Stimulated activated naive B cell treated with anti-CD40 and anti-IgM and Interleukin-4, amounts not matched to agents 10 μg/mL and 1 μg/mL and 100 μg/mL, for 72 hours (primary cell): ENCODE measurements at regions not wholly inside any gene's neighbourhood (a gene's known extent, or its start where the extent isn't known, plus 50 kb on each side); places are given as distances from the start of the nearest gene placed in this dataset.
"Not testable (repeated sequence)": the region's sequence is repeated elsewhere in the genome, so short reads cannot be mapped to it uniquely, and the experiment has no call there.

ENCODE experiments used
- ATAC-seq, 2 donors: fragments of 150-1000 bp; cut with Tn5 transposase; replicated peaks; 2 replicates each; pipeline ENCODE4 v1.10.0; 2021; ENCODE audit warnings: moderate library complexity in 1 of 2
- DNase-seq: peaks from one replicate; pipeline ENCODE4 v3.0.0; 2021
- H3K27ac Mint-ChIP-seq: one replicate; pipeline ENCODE4 v1.8.0; 2022; ENCODE audit warnings: mild to moderate bottlenecking, mixed read lengths
- H3K27me3 Mint-ChIP-seq, 2 donors: one replicate each; pipeline ENCODE4 v1.8.0; 2022; ENCODE audit warnings: mixed read lengths in 2 of 2
- H3K36me3 Mint-ChIP-seq, 2 donors: one replicate each; pipeline ENCODE4 v1.8.0; 2022; ENCODE audit warnings: mixed read lengths in 2 of 2, mild to moderate bottlenecking in 1 of 2
- H3K4me1 Mint-ChIP-seq, 2 donors: one replicate each; pipeline ENCODE4 v1.8.0; 2022; ENCODE audit warnings: mixed read lengths in 2 of 2, mild to moderate bottlenecking in 1 of 2
- H3K4me3 Mint-ChIP-seq, 2 donors: one replicate each; pipeline ENCODE4 v1.8.0; 2022; ENCODE audit warnings: mild to moderate bottlenecking in 2 of 2, mixed read lengths in 2 of 2, moderate library complexity in 1 of 2
- H3K9me3 Mint-ChIP-seq, 2 donors: one replicate each; pipeline ENCODE4 v1.8.0; 2022; ENCODE audit warnings: mixed read lengths in 2 of 2, mild to moderate bottlenecking in 1 of 2

GRCh38 chr18:23311351-23312121 is 141.6 kb upstream of the RIOK3 start:
- no peak overlapping the region for H3K4me3 Mint-ChIP-seq
- no peaks in the 10 kb centered on the region for H3K9me3 Mint-ChIP-seq
- peaks cover 34 to 59% of the 10 kb centered on the region in 2 donors for H3K36me3 Mint-ChIP-seq
- H3K27me3 Mint-ChIP-seq = no peaks in the 10 kb centered on the region
- no peak for DNase-seq
- peaks cover 16 to 24% of the 10 kb centered on the region in 2 donors for H3K4me1 Mint-ChIP-seq
- no peak overlapping the region for H3K27ac Mint-ChIP-seq
- no peak for ATAC-seq

- Mint-ChIP-seq H3K4me3 (no peak overlapping the region), H3K4me1 (peaks cover 10 to 20% of the 10 kb centered on the region in 2 donors), H3K27me3 (no peaks in the 10 kb centered on the region)
These were observed 139.7 kb upstream of the RIOK3 start for GRCh38 chr18:23313379-23313778.

GRCh38 chr18:23314672-23315071 is 138.4 kb upstream of the RIOK3 start:
- Mint-ChIP-seq H3K4me1 (peaks cover 6 to 13% of the 10 kb centered on the region in 2 donors), H3K4me3 (no peak overlapping the region), H3K27ac (no peak overlapping the region), H3K36me3 (peaks cover 21 to 47% of the 10 kb centered on the region in 2 donors), H3K27me3 (no peaks in the 10 kb centered on the region), H3K9me3 (no peaks in the 10 kb centered on the region)
- DNase-seq = no peak
- no peak for ATAC-seq

More at GRCh38 chr18:23313379-23313778, 139.7 kb upstream of the RIOK3 start:
- no peak overlapping the region for H3K27ac Mint-ChIP-seq
- H3K9me3 Mint-ChIP-seq = no peaks in the 10 kb centered on the region
- ATAC-seq = no peak
- no peak for DNase-seq
- H3K36me3 Mint-ChIP-seq = peaks cover 25 to 52% of the 10 kb centered on the region in 2 donors

- no peaks in the 10 kb centered on the region for H3K27me3 Mint-ChIP-seq
- H3K4me1 Mint-ChIP-seq = peaks cover 15 to 29% of the 10 kb centered on the region in 2 donors
- H3K27ac Mint-ChIP-seq = peak overlapping the region; percentile 3
- no peaks in the 10 kb centered on the region for H3K9me3 Mint-ChIP-seq
- no peak overlapping the region for H3K4me3 Mint-ChIP-seq
- peaks cover 18 to 43% of the 10 kb centered on the region in 2 donors for H3K36me3 Mint-ChIP-seq
- ATAC-seq (no peak), DNase-seq (no peak)
These were observed 136.8 kb upstream of the RIOK3 start for GRCh38 chr18:23316316-23316715.

GRCh38 chr18:23316988-23317387 is 136.1 kb upstream of the RIOK3 start:
- DNase-seq (no peak), ATAC-seq (no peak)
- H3K27me3 Mint-ChIP-seq = no peaks in the 10 kb centered on the region
- H3K27ac Mint-ChIP-seq = no peak overlapping the region
- peaks cover 18 to 39% of the 10 kb centered on the region in 2 donors for H3K36me3 Mint-ChIP-seq
- peaks cover 14 to 30% of the 10 kb centered on the region in 2 donors for H3K4me1 Mint-ChIP-seq
- peaks cover 0 to 2% of the 10 kb centered on the region in 2 donors for H3K9me3 Mint-ChIP-seq
- H3K4me3 Mint-ChIP-seq = no peak overlapping the region

- Mint-ChIP-seq H3K27ac (no peak overlapping the region), H3K9me3 (peaks cover 0 to 2% of the 10 kb centered on the region in 2 donors), H3K27me3 (no peaks in the 10 kb centered on the region), H3K4me1 (peaks cover 13 to 30% of the 10 kb centered on the region in 2 donors), H3K36me3 (peaks cover 12 to 36% of the 10 kb centered on the region in 2 donors), H3K4me3 (no peak overlapping the region)
- ATAC-seq (no peak), DNase-seq (no peak)
These were observed 135.0 kb upstream of the RIOK3 start for GRCh38 chr18:23317975-23318675.

- Mint-ChIP-seq H3K27ac (peak overlapping the region; percentile 26), H3K4me1 (peaks cover 14 to 35% of the 10 kb centered on the region in 2 donors), H3K9me3 (peaks cover 0 to 2% of the 10 kb centered on the region in 2 donors), H3K36me3 (peaks cover 15 to 22% of the 10 kb centered on the region in 2 donors), H3K4me3 (no peak overlapping the region), H3K27me3 (no peaks in the 10 kb centered on the region)
- ATAC-seq (peak; percentile 36 to 68), DNase-seq (no peak)
These were observed 132.3 kb upstream of the RIOK3 start for GRCh38 chr18:23320709-23321236.

- Mint-ChIP-seq H3K36me3 (peaks cover 26 to 31% of the 10 kb centered on the region in 2 donors), H3K27me3 (no peaks in the 10 kb centered on the region), H3K4me3 (no peak overlapping the region), H3K27ac (no peak overlapping the region), H3K4me1 (peaks cover 14 to 40% of the 10 kb centered on the region in 2 donors), H3K9me3 (peaks cover 0 to 7% of the 10 kb centered on the region in 2 donors)
- no peak for DNase-seq
- no peak for ATAC-seq
These were observed 131.1 kb upstream of the RIOK3 start for GRCh38 chr18:23321996-23322395.

- no peak for DNase-seq
- no peak overlapping the region for H3K4me3 Mint-ChIP-seq
- H3K27ac Mint-ChIP-seq = no peak overlapping the region
- peaks cover 35 to 37% of the 10 kb centered on the region in 2 donors for H3K36me3 Mint-ChIP-seq
- peaks cover 18 to 54% of the 10 kb centered on the region in 2 donors for H3K4me1 Mint-ChIP-seq
- H3K9me3 Mint-ChIP-seq = peaks cover 0 to 10% of the 10 kb centered on the region in 2 donors
- H3K27me3 Mint-ChIP-seq = no peaks in the 10 kb centered on the region
- ATAC-seq = peak; percentile 39 to 41
These were observed 128.9 kb upstream of the RIOK3 start for GRCh38 chr18:23324056-23324811.

GRCh38 chr18:23324861-23325260 is 128.2 kb upstream of the RIOK3 start:
- Mint-ChIP-seq H3K27me3 (no peaks in the 10 kb centered on the region), H3K4me1 (peaks cover 23 to 59% of the 10 kb centered on the region in 2 donors), H3K4me3 (no peak overlapping the region), H3K9me3 (peaks cover 3 to 12% of the 10 kb centered on the region in 2 donors), H3K27ac (no peak overlapping the region), H3K36me3 (peaks cover 40 to 42% of the 10 kb centered on the region in 2 donors)
- no peak for ATAC-seq
- DNase-seq = no peak

- peaks cover 24 to 59% of the 10 kb centered on the region in 2 donors for H3K4me1 Mint-ChIP-seq
- peaks cover 45 to 51% of the 10 kb centered on the region in 2 donors for H3K36me3 Mint-ChIP-seq
- H3K9me3 Mint-ChIP-seq = peaks cover 3 to 11% of the 10 kb centered on the region in 2 donors
- H3K27ac Mint-ChIP-seq = peak overlapping the region; percentile 63
- ATAC-seq, DNase-seq, H3K27me3 Mint-ChIP-seq: not testable (repeated sequence)
- peak overlapping the region in 1 of 2 donors; percentile 44 for H3K4me3 Mint-ChIP-seq
These were observed 123.4 kb upstream of the RIOK3 start for GRCh38 chr18:23329671-23330070.

GRCh38 chr18:23330423-23330822 is 122.7 kb upstream of the RIOK3 start:
- Mint-ChIP-seq H3K27me3 (no peaks in the 10 kb centered on the region), H3K4me3 (peak overlapping the region; percentile 18 to 67), H3K9me3 (peaks cover 3 to 11% of the 10 kb centered on the region in 2 donors), H3K4me1 (peaks cover 24 to 54% of the 10 kb centered on the region in 2 donors), H3K36me3 (peaks cover 46 to 58% of the 10 kb centered on the region in 2 donors), H3K27ac (peak overlapping the region; percentile 88)
- ATAC-seq (peak; percentile 98), DNase-seq (peak; percentile 80)

- ATAC-seq (no peak), DNase-seq (no peak)
- Mint-ChIP-seq H3K36me3 (peaks cover 45 to 59% of the 10 kb centered on the region in 2 donors), H3K4me1 (peaks cover 24 to 54% of the 10 kb centered on the region in 2 donors), H3K9me3 (peaks cover 3 to 9% of the 10 kb centered on the region in 2 donors), H3K27ac (peak overlapping the region; percentile 88), H3K27me3 (no peaks in the 10 kb centered on the region), H3K4me3 (peak overlapping the region; percentile 18 to 67)
These were observed 121.8 kb upstream of the RIOK3 start for GRCh38 chr18:23331091-23331920.
